Esophagus squamous epithelium (tissue), 5 donors: ENCODE measurements at regions not wholly inside any gene's neighbourhood (a gene's known extent, or its start where the extent isn't known, plus 50 kb on each side); places are given as distances from the start of the nearest gene placed in this dataset.

Experiments used
- DNase-seq: peaks from one replicate; lab custom pipeline; 2025; lab: John Stamatoyannopoulos, UW
- H3K27ac ChIP-seq, 4 donors: fragments of 200-600 bp; sonication (generic); one replicate each; pipeline ENCODE4 v1.5.1; 2016 to 2019; ENCODE audit warnings: mild to moderate bottlenecking in 1 of 4
- H3K27me3 ChIP-seq, 4 donors: fragments of 200-600 bp; sonication (generic); 1 replicate in 3 of 4; 2 replicates in 1 of 4; pipeline versions ENCODE4 v1.5.1 to v1.6.0; 2017 to 2021; ENCODE audit warnings: antibody characterized with exemption in 1 of 4
- H3K36me3 ChIP-seq, 3 donors: fragments of 200-600 bp; sonication (generic); one replicate each; pipeline ENCODE4 v1.5.1; 2016 to 2019
- H3K4me1 ChIP-seq, 3 donors: fragments of 200-600 bp; sonication (generic); one replicate each; pipeline ENCODE4 v1.5.1; 2017 to 2019
- H3K4me3 ChIP-seq, 4 donors: fragments of 200-600 bp; sonication (generic); 1 replicate in 3 of 4; 2 replicates in 1 of 4; pipeline ENCODE4 v1.5.1; 2016 to 2019; ENCODE audit warnings: mild to moderate bottlenecking in 2 of 4, moderate library complexity in 1 of 4
- H3K9me3 ChIP-seq, 3 donors: fragments of 200-600 bp; sonication (generic); one replicate each; pipeline ENCODE4 v1.5.1; 2016 to 2019
- POLR2A ChIP-seq, 4 donors: fragments of 450-650 bp; IDR thresholded peaks; one replicate each; pipeline ENCODE4 v1.6.1; 2017; ENCODE audit warnings: antibody characterized with exemption in 4 of 4, mild to moderate bottlenecking in 4 of 4, moderate library complexity in 3 of 4
- WGBS, 2 donors: methylation state at CpG; one replicate each; pipeline ENCODE4 v1.1.5; 2018; 5-methylcytosine and 5-hydroxymethylcytosine counted together
- intact Hi-C: fragments of 100-400 bp; cut with DNase I; formaldehyde crosslinking; loops from one replicate; pipeline ENCODE4 v1.15.0; 2022
- TF ChIP-seq, protein P1 (sequence below), 6 experiments: fragments of 450-650 bp in 4 of 6; fragments of 200-600 bp in 2 of 6; sonication (generic) in 2 of 6; IDR thresholded peaks; one replicate each; pipeline ENCODE4 v1.5.1; 2016 to 2019; ENCODE audit warnings: antibody characterized with exemption in 6 of 6, mild to moderate bottlenecking in 4 of 6, moderate library complexity in 4 of 6
- donor health status: DM: yes; HTN: yes; CAD: no.

DNA sequence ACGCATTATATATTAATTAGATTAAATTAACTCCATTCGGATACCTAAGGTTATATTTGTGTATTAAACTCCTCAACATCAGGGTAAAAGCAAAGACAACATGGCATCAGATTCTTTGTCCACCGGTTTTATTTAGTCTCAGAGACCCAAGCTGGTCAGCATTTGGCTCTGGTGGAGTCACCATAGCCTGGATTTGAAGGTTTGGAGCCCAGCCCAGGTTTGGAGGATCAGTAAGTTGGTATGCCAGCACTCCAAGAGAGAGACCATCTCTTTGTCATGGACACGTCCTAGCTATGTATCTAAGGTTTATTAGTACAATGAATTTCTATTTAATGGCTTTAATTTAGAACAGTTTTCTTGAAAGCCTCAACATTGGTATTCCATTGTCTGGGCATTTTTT lies 328.4 kb upstream of the RBFOX1 start:
- H3K9me3 ChIP-seq: no peaks in the 10 kb centered on the region
- intact Hi-C loops: no loop called here
- no peak overlapping the region for H3K4me3 ChIP-seq
- WGBS, 2 donors: 63 to 65% methylated on average over 4 of the region's 4 CpGs
- H3K27ac ChIP-seq: no peak overlapping the region
- H3K27me3 ChIP-seq: no peaks in the 10 kb centered on the region
- H3K4me1 ChIP-seq: no peaks in the 10 kb centered on the region
- no peak for TF ChIP-seq POLR2A (IDR thresholded peaks at IDR 0.05)
- no peaks in the 10 kb centered on the region for H3K36me3 ChIP-seq
- DNase-seq: no peak

DNA sequence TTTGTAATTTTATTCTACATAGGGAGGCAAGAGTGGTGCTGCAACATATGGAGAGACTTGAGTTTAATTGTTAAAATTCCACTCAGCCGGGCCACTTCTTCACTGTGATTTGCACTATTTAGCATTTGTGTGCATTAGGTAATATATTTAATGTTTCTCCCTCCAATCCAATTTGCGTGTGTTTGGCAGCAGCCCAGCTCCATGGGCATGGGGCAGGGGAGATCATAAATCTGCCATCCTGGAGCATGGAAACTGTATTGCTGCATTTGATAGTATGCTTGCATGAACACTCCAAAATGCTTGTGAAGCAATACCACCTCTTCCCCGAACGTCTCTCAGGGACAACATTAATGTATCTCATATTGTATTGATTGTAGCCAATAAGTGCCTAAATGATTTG lies 339.1 kb upstream of the RBFOX1 start:
- H3K4me1 ChIP-seq: no peaks in the 10 kb centered on the region
- no peaks in the 10 kb centered on the region for H3K9me3 ChIP-seq
- H3K27me3 ChIP-seq: no peaks in the 10 kb centered on the region
- H3K36me3 ChIP-seq: no peaks in the 10 kb centered on the region
- H3K4me3 ChIP-seq: no peak overlapping the region
- intact Hi-C loops: no loop called here
- no peak for DNase-seq
- TF ChIP-seq POLR2A (IDR thresholded peaks at IDR 0.05): no peak
- TF ChIP-seq, protein P1, sequence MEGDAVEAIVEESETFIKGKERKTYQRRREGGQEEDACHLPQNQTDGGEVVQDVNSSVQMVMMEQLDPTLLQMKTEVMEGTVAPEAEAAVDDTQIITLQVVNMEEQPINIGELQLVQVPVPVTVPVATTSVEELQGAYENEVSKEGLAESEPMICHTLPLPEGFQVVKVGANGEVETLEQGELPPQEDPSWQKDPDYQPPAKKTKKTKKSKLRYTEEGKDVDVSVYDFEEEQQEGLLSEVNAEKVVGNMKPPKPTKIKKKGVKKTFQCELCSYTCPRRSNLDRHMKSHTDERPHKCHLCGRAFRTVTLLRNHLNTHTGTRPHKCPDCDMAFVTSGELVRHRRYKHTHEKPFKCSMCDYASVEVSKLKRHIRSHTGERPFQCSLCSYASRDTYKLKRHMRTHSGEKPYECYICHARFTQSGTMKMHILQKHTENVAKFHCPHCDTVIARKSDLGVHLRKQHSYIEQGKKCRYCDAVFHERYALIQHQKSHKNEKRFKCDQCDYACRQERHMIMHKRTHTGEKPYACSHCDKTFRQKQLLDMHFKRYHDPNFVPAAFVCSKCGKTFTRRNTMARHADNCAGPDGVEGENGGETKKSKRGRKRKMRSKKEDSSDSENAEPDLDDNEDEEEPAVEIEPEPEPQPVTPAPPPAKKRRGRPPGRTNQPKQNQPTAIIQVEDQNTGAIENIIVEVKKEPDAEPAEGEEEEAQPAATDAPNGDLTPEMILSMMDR (IDR thresholded peaks at IDR 0.05): no peak
- WGBS, 2 donors: 45 to 64% methylated on average over 4 of the region's 4 CpGs
- no peak overlapping the region for H3K27ac ChIP-seq

DNA sequence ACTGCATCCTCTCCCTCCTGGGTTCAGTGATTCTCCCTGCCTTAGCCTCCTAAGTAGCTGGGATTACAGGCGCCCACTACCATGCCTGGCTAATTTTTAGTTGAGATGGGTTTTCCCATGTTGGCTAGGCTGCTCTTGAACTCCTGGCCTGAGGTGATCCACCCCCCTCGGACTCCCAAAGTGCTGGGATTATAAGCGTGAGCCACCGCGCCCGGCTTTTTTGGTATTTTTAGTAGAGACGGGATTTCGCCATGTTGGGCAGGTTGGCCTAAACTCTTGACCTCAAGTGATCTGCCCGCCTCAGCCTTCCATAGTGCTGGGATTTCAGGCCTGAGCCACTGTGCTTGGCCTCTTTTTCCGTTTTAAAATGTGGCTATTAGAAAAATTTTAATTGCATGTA lies 343.8 kb upstream of the RBFOX1 start:
- H3K36me3 ChIP-seq: no peaks in the 10 kb centered on the region
- no peaks in the 10 kb centered on the region for H3K9me3 ChIP-seq
- no peak for DNase-seq
- WGBS, 2 donors: 91 to 92% methylated on average over 8 to 9 of the region's 10 CpGs
- no peak overlapping the region for H3K4me3 ChIP-seq
- H3K27ac ChIP-seq: no peak overlapping the region
- intact Hi-C loops: no loop called here
- TF ChIP-seq, protein P1 (IDR thresholded peaks at IDR 0.05): no peak
- no peak for TF ChIP-seq POLR2A (IDR thresholded peaks at IDR 0.05)
- no peaks in the 10 kb centered on the region for H3K27me3 ChIP-seq
- H3K4me1 ChIP-seq: no peaks in the 10 kb centered on the region

DNA sequence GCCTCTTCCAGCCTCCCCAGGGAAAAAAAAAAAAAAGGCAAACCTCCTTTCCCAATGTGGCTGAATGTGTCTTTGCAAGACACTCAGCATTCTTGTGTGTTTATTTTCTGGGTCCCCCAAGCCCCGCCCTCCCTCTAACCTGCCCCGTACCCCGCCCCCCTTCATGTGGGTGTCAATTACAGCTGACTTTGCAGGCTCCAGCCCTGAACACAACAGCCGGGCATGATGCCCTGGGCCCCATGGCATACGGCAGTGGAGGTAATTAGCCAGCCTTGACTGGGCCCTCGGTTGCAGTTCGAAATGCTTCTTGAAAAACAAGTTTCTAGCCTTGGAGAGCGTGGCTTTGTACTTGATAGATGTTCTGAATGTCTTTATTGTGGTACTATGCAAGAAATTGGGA lies 354.7 kb upstream of the RBFOX1 start:
- no peak overlapping the region for H3K4me3 ChIP-seq
- TF ChIP-seq, protein P1 (IDR thresholded peaks at IDR 0.05): no peak
- TF ChIP-seq POLR2A (IDR thresholded peaks at IDR 0.05): no peak
- no peaks in the 10 kb centered on the region for H3K4me1 ChIP-seq
- H3K36me3 ChIP-seq: no peaks in the 10 kb centered on the region
- intact Hi-C loops: no loop called here
- no peaks in the 10 kb centered on the region for H3K27me3 ChIP-seq
- WGBS, 2 donors: 26 to 40% methylated on average over 6 to 8 of the region's 8 CpGs
- H3K9me3 ChIP-seq: no peaks in the 10 kb centered on the region
- no peak for DNase-seq
- H3K27ac ChIP-seq: no peak overlapping the region

DNA sequence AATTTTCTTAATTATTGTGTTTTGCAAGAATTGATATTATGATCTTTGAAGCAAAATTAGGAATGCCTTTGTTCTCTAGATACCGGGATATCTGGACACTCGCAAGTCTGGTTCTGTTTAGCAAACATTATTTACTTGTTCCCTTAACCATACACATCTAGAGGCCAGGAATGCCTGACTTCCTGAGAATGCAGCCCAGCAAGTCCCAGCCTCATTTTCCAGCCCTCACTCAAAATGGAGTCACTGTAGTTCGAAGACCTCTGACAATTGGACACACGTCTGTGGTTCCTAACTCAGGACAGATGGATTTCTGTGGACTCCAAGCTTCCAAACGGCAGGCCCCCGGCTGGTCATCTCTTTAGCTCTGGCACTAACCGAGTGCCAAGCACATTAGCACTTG lies 355.4 kb upstream of the RBFOX1 start:
- TF ChIP-seq, protein P1 (IDR thresholded peaks at IDR 0.05): no peak
- no peak for TF ChIP-seq POLR2A (IDR thresholded peaks at IDR 0.05)
- H3K36me3 ChIP-seq: no peaks in the 10 kb centered on the region
- H3K4me1 ChIP-seq: no peaks in the 10 kb centered on the region
- 69 to 80% methylated on average over 5 to 7 of the region's 7 CpGs for WGBS, 2 donors
- no peak overlapping the region for H3K27ac ChIP-seq
- no peaks in the 10 kb centered on the region for H3K27me3 ChIP-seq
- intact Hi-C loops: no loop called here
- H3K4me3 ChIP-seq: no peak overlapping the region
- no peak for DNase-seq
- H3K9me3 ChIP-seq: no peaks in the 10 kb centered on the region

DNA sequence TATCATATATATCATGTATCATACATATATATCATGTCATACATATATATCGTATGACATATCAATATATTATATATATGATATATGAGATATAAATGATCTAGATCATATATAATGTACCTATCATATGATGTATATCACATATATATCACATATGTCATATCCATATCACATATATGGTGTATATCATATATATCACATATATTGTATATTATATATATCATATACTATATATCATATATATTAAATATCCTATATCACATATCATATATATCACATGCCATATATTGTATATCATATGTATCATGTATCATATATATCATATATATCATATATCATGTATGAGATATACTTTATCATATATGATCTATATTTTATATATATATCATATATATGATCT lies 355.9 kb upstream of the RBFOX1 start:
- no peaks in the 10 kb centered on the region for H3K36me3 ChIP-seq
- no peak overlapping the region for H3K4me3 ChIP-seq
- no peaks in the 10 kb centered on the region for H3K9me3 ChIP-seq
- 87 to 96% methylated on average over 1 of the region's 1 CpG for WGBS, 2 donors
- intact Hi-C loops: no loop called here
- no peaks in the 10 kb centered on the region for H3K4me1 ChIP-seq
- H3K27me3 ChIP-seq: no peaks in the 10 kb centered on the region
- no peak for DNase-seq
- no peak for TF ChIP-seq POLR2A (IDR thresholded peaks at IDR 0.05)
- TF ChIP-seq, protein P1 (IDR thresholded peaks at IDR 0.05): no peak
- H3K27ac ChIP-seq: no peak overlapping the region
